Spleen (tissue), 11 donors: ENCODE measurements at regions not wholly inside any gene's neighbourhood (a gene's known extent, or its start where the extent isn't known, plus 50 kb on each side); places are given as distances from the start of the nearest gene placed in this dataset.

Experiments used
- DNase-seq: peaks from one replicate; pipeline ENCODE4 v3.0.0-alpha.2; 2020
- H3K27ac ChIP-seq, 8 donors: fragments of 200-600 bp; sonication (generic) in 7 of 8; 1 replicate in 4 of 8; 2 replicates in 4 of 8; pipeline versions ENCODE4 v1.5.0 to v1.8.0; 2016 to 2021; ENCODE audit warnings: inconsistent platforms in 4 of 8, mild to moderate bottlenecking in 4 of 8, moderate library complexity in 1 of 8
- H3K27me3 ChIP-seq, 7 donors: fragments of 200-600 bp; sonication (generic) in 6 of 7; replicated peaks in 1 of 7; 1 replicate in 4 of 7; 2 replicates in 3 of 7; pipeline versions ENCODE4 v1.5.0 to v1.8.0; 2016 to 2021; ENCODE audit warnings: inconsistent platforms in 3 of 7, mild to moderate bottlenecking in 1 of 7
- H3K36me3 ChIP-seq, 6 donors: fragments of 200-600 bp; sonication (generic) in 5 of 6; 1 replicate in 4 of 6; 2 replicates in 2 of 6; pipeline versions ENCODE4 v1.5.0 to v1.8.0; 2016 to 2021; ENCODE audit warnings: inconsistent platforms in 2 of 6
- H3K4me1 ChIP-seq, 6 donors: fragments of 200-600 bp; sonication (generic) in 5 of 6; 1 replicate in 3 of 6; 2 replicates in 3 of 6; pipeline versions ENCODE4 v1.5.0 to v1.8.0; 2016 to 2021; ENCODE audit warnings: inconsistent platforms in 3 of 6
- H3K4me3 ChIP-seq, 8 donors: fragments of 200-600 bp; sonication (generic) in 7 of 8; 1 replicate in 4 of 8; 2 replicates in 4 of 8; pipeline versions ENCODE4 v1.5.0 to v1.8.0; 2016 to 2021; ENCODE audit warnings: inconsistent platforms in 4 of 8, mild to moderate bottlenecking in 4 of 8, moderate library complexity in 2 of 8
- H3K9me3 ChIP-seq, 8 donors: fragments of 200-600 bp; sonication (generic) in 7 of 8; 1 replicate in 4 of 8; 2 replicates in 4 of 8; pipeline versions ENCODE4 v1.5.0 to v1.8.0; 2016 to 2021; ENCODE audit warnings: inconsistent platforms in 4 of 8
- POLR2A ChIP-seq, 3 donors: fragments of 450-650 bp; IDR thresholded peaks; one replicate each; pipeline ENCODE4 v1.5.1; 2017; ENCODE audit warnings: antibody characterized with exemption in 3 of 3, mild to moderate bottlenecking in 1 of 3
- POLR2AphosphoS5 ChIP-seq, 3 donors: sonication (generic); formaldehyde crosslinking; IDR thresholded peaks; one replicate each; pipeline ENCODE4 v1.5.1; 2017; ENCODE audit warnings: antibody characterized with exemption in 3 of 3
- WGBS, 5 donors: extraction: QIAGEN DNeasy Blood & Tissue Kit in 3 of 5; methylation state at CpG; one replicate each; pipeline versions ENCODE4 v1.1.5 to v1.1.7; 2013 to 2018; 5-methylcytosine and 5-hydroxymethylcytosine counted together
- intact Hi-C: fragments of 100-400 bp; cut with DNase I; formaldehyde crosslinking; loops from one replicate; pipeline ENCODE4 v1.15.0; 2023; ENCODE audit warnings: low total_unique reads
- TF ChIP-seq, protein P1 (sequence below), 11 experiments: fragments of 200-600 bp in 7 of 11; fragments of 450-650 bp in 4 of 11; sonication (generic) in 4 of 11; IDR thresholded peaks in 8 of 11; conservative IDR thresholded peaks in 3 of 11; 1 replicate in 7 of 11; 2 replicates in 4 of 11; pipeline versions ENCODE4 v1.4.0 to v1.8.0; 2016 to 2021; ENCODE audit warnings: antibody characterized with exemption in 11 of 11, inconsistent platforms in 4 of 11, mild to moderate bottlenecking in 1 of 11
- donor health status: healthy with polysubstance abuse.
- donor health status: DM: no; HTN: no; CAD: no; lungs with moderate emphysema.
- donor health status: DM: no; HTN: no; CAD: no.
- donor health status: Bipolar disorder and iron deficiency.
- donor health status: healthy.
- donor health status: DM: no; HTN: no; CAD: no.
- donor health status: DM: yes; HTN: yes; CAD: no.

DNA sequence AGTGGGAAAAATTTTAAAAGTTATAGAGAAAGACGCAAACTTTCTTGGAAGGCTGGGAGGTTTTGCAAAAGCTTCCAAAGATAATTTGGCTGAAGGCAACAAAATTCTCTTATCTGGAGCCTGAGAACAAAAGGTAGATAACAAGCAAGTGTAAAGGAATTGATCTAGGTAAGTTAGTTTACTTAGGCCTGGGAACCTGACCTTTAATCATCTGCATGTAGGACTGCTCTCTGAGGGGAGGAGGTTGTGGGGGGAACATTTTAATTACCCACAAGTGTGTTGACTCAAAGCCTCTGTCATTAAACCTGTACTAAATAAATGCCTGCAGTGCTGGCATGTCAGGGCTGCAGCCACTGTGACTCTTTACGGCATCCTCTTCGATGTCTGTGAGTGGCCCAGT, 532.3 kb upstream of the SLITRK5 start:
- Histone ChIP-seq H3K27ac (no peak overlapping the region), H3K36me3 (no peaks in the 10 kb centered on the region), H3K9me3 (no peaks in the 10 kb centered on the region), H3K4me3 (no peak overlapping the region), H3K4me1 (no peaks in the 10 kb centered on the region), H3K27me3 (no peaks in the 10 kb centered on the region)
- intact Hi-C loops = no loop called here
- TF ChIP-seq POLR2AphosphoS5 (IDR thresholded peaks at IDR 0.05) (no peak), POLR2A (IDR thresholded peaks at IDR 0.05) (no peak)
- TF ChIP-seq, protein P1, sequence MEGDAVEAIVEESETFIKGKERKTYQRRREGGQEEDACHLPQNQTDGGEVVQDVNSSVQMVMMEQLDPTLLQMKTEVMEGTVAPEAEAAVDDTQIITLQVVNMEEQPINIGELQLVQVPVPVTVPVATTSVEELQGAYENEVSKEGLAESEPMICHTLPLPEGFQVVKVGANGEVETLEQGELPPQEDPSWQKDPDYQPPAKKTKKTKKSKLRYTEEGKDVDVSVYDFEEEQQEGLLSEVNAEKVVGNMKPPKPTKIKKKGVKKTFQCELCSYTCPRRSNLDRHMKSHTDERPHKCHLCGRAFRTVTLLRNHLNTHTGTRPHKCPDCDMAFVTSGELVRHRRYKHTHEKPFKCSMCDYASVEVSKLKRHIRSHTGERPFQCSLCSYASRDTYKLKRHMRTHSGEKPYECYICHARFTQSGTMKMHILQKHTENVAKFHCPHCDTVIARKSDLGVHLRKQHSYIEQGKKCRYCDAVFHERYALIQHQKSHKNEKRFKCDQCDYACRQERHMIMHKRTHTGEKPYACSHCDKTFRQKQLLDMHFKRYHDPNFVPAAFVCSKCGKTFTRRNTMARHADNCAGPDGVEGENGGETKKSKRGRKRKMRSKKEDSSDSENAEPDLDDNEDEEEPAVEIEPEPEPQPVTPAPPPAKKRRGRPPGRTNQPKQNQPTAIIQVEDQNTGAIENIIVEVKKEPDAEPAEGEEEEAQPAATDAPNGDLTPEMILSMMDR (IDR thresholded peaks at IDR 0.05 in 8 of 11, conservative IDR thresholded peaks at IDR 0.05 in 3 of 11) = no peak
- DNase-seq = no peak
- WGBS, 5 donors = 83 to 94% (median 91%) methylated on average over 3 of the region's 3 CpGs

DNA sequence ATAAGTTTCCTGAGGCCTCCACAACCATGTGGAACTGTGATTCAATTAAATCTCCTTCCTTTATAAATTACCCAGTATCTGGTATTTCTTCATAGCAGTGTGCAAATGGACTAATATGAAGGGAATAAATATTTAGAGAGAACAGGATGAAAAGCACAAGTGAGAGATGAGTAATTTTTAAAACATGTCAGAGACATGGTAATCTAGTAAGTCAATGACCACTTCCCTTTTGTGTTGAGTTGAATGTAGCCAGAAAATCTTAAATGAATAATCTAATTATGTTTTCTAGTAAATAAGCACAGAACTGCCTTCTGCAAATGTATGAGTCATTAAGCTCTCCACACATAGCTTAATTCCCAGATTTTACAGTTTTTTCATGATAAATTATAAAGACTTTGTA, 524.1 kb upstream of the SLITRK5 start:
- DNase-seq = no peak
- Histone ChIP-seq H3K9me3 (peaks cover 0 to 8% (median 0%) of the 10 kb centered on the region in 8 donors), H3K27me3 (no peaks in the 10 kb centered on the region), H3K4me1 (no peaks in the 10 kb centered on the region), H3K36me3 (no peaks in the 10 kb centered on the region), H3K4me3 (no peak overlapping the region), H3K27ac (no peak overlapping the region)
- intact Hi-C loops = no loop called here
- TF ChIP-seq POLR2AphosphoS5 (IDR thresholded peaks at IDR 0.05) = no peak
- TF ChIP-seq, protein P1 (IDR thresholded peaks at IDR 0.05 in 8 of 11, conservative IDR thresholded peaks at IDR 0.05 in 3 of 11) = no peak
- no peak for TF ChIP-seq POLR2A (IDR thresholded peaks at IDR 0.05)

DNA sequence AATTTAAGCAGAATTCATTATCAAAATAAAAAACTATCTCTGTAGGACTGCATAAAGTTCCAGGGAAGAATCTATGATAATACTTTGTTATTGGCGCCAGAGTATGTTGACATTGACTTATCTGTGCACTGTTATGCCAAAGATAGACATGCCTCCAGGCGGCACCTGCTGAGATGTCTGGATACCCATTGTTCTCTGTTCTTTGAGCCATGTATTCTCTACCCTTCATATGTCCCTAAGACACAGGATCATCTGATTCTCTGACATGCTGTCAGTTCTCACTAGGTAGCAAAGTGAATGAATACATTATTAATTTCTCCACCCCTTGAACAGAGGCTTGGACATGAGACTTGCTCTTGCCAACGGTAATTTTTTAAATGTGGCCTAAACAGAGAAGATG, 517.8 kb upstream of the SLITRK5 start:
- DNase-seq = no peak
- Histone ChIP-seq H3K4me3 (no peak overlapping the region), H3K4me1 (no peaks in the 10 kb centered on the region), H3K27ac (no peak overlapping the region), H3K9me3 (peaks cover 0 to 6% (median 0%) of the 10 kb centered on the region in 8 donors), H3K36me3 (no peaks in the 10 kb centered on the region), H3K27me3 (no peaks in the 10 kb centered on the region)
- no peak for TF ChIP-seq POLR2A (IDR thresholded peaks at IDR 0.05)
- TF ChIP-seq, protein P1 (IDR thresholded peaks at IDR 0.05 in 8 of 11, conservative IDR thresholded peaks at IDR 0.05 in 3 of 11) = no peak
- intact Hi-C loops = no loop called here
- WGBS, 5 donors = 88 to 93% (median 90%) methylated on average over 3 of the region's 3 CpGs

DNA sequence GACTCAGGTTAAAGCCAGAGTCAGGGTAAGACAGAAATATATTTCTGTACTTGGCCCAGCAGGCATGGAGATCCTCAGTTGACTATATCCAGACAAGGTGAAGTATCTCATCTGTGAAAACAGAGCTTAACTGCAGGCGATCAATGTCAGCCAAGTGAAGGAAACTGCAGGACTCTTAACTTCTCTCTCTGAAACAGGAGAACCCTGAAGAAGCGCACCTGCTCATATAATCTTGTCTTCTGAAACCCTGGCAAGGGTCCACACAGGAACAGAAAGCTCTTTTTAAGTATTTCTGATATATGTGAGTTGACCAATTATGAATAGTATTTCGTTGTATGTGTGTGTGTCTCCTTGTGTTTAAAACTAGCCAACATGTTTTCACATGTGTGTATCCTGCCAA, 504.8 kb upstream of the SLITRK5 start:
- DNase-seq = no peak
- Histone ChIP-seq H3K27me3 (no peaks in the 10 kb centered on the region), H3K36me3 (no peaks in the 10 kb centered on the region), H3K9me3 (peaks cover 0 to 34% (median 20%) of the 10 kb centered on the region in 8 donors), H3K4me3 (no peak overlapping the region), H3K27ac (no peak overlapping the region), H3K4me1 (no peaks in the 10 kb centered on the region)
- TF ChIP-seq POLR2AphosphoS5 (IDR thresholded peaks at IDR 0.05) (no peak), POLR2A (IDR thresholded peaks at IDR 0.05) (no peak)
- TF ChIP-seq, protein P1 (IDR thresholded peaks at IDR 0.05 in 8 of 11, conservative IDR thresholded peaks at IDR 0.05 in 3 of 11) = no peak
- WGBS, 5 donors = 74 to 86% (median 79%) methylated on average over 3 of the region's 3 CpGs
- intact Hi-C loops = no loop called here
